Activated CD4-positive, alpha-beta T cell treated with anti-CD3 and anti-CD28 coated beads, Interleukin-2, amount 10 ng/mL, durations not matched to agents 24 days and 14 days (primary cell): ENCODE measurements at regions not wholly inside any gene's neighbourhood (a gene's known extent, or its start where the extent isn't known, plus 50 kb on each side); places are given as distances from the start of the nearest gene placed in this dataset.

ENCODE experiments used
- DNase-seq: peaks from one replicate; pipeline ENCODE4 v3.0.0; 2022
- H3K27ac Mint-ChIP-seq: one replicate; pipeline ENCODE4 v1.8.0; 2022; ENCODE audit warnings: mild to moderate bottlenecking, mixed read lengths
- H3K27me3 Mint-ChIP-seq: one replicate; pipeline ENCODE4 v1.8.0; 2022; ENCODE audit warnings: mixed read lengths
- H3K36me3 Mint-ChIP-seq: one replicate; pipeline ENCODE4 v1.8.0; 2022; ENCODE audit warnings: low read depth, mild to moderate bottlenecking, mixed read lengths
- H3K4me1 Mint-ChIP-seq: one replicate; pipeline ENCODE4 v1.8.0; 2021; ENCODE audit warnings: mixed read lengths
- H3K4me3 Mint-ChIP-seq: one replicate; pipeline ENCODE4 v1.8.0; 2022; ENCODE audit warnings: mild to moderate bottlenecking, moderate library complexity, mixed read lengths
- H3K9me3 Mint-ChIP-seq: one replicate; pipeline ENCODE4 v1.8.0; 2021; ENCODE audit warnings: mixed read lengths
- intact Hi-C: fragments of 100-400 bp; cut with micrococcal nuclease; formaldehyde crosslinking; loops from one replicate; pipeline ENCODE4 v1.15.1; 2023

GRCh38 chr13:65907666-65908525, 1322.2 kb downstream of the PCDH9 start:
- no peaks in the 10 kb centered on the region for H3K27me3 Mint-ChIP-seq
- H3K4me1 Mint-ChIP-seq: no peaks in the 10 kb centered on the region
- H3K9me3 Mint-ChIP-seq: peaks cover 10% of the 10 kb centered on the region
- intact Hi-C loops: no loop called here
- DNase-seq: no peak
- no peaks in the 10 kb centered on the region for H3K36me3 Mint-ChIP-seq
- no peak overlapping the region for H3K27ac Mint-ChIP-seq
- no peak overlapping the region for H3K4me3 Mint-ChIP-seq

DNA sequence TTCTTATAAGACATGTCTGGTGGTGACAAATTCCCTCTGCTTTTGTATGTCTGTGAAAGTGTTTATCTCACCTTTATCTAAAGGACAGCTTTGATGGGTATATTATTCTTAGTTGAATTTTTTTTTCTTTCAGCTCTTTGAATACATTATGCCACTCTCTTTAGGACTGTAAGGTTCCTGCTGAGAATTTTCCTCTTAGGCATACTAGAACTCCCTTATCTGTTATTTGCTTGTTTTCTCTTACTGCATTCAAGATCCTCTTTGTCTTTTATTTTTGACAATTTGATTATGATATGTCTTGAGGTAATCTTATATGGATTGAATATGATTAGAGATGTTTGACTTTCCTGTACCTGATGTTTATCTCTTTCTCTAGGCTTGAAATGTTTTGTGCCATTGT, 1328.4 kb downstream of the PCDH9 start:
- H3K4me1 Mint-ChIP-seq: no peaks in the 10 kb centered on the region
- H3K27me3 Mint-ChIP-seq: no peaks in the 10 kb centered on the region
- no peak overlapping the region for H3K27ac Mint-ChIP-seq
- no peaks in the 10 kb centered on the region for H3K36me3 Mint-ChIP-seq
- peaks cover 7% of the 10 kb centered on the region for H3K9me3 Mint-ChIP-seq
- intact Hi-C loops: no loop called here
- DNase-seq: no peak
- no peak overlapping the region for H3K4me3 Mint-ChIP-seq

GRCh38 chr13:65894049-65894448, 1336.1 kb downstream of the PCDH9 start:
- no peaks in the 10 kb centered on the region for H3K36me3 Mint-ChIP-seq
- H3K4me3 Mint-ChIP-seq: no peak overlapping the region
- no peak for DNase-seq
- intact Hi-C loops: no loop called here
- no peaks in the 10 kb centered on the region for H3K9me3 Mint-ChIP-seq
- H3K27me3 Mint-ChIP-seq: no peaks in the 10 kb centered on the region
- no peaks in the 10 kb centered on the region for H3K4me1 Mint-ChIP-seq
- no peak overlapping the region for H3K27ac Mint-ChIP-seq

DNA sequence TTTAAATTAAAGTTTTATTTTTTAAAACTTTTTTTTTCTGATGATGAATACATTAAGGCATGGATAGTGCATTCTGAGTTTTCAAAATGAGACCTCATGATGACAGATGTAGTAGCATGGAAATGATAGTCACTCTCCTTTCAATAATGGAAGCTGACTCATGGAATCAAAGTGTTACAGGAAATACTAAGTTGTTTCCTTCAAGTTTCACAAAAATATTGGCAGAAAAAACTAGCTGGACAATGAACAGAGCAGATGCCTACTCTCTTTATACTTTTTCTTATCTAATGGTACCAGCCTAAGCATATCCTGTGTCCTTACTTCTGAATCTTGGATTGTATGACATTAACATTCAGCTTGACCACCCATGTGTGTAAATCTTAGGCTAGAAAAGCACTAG, 1337.3 kb downstream of the PCDH9 start:
- DNase-seq: no peak
- Mint-ChIP-seq H3K4me1 (no peaks in the 10 kb centered on the region), H3K4me3 (no peak overlapping the region), H3K36me3 (no peaks in the 10 kb centered on the region), H3K27me3 (no peaks in the 10 kb centered on the region), H3K27ac (no peak overlapping the region), H3K9me3 (no peaks in the 10 kb centered on the region)
- intact Hi-C loops: no loop called here

DNA sequence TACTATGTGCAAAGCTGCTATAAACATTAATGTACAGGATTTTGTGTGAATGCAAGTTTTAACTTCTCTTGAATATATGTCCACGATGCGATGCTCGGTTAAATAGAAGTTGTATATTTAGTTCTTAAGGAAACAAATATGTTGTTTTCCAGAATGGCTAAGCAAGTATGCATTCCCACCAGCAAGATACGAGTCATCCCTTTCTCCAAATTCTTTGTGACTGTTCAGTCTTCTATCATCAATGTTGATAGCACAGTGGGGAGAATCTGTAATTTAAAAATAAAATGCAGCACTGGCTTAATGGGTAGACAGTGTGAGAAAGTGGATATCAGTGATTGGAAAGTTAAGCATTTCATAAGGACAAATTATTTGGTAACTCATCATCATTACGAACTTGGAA, 1340.8 kb downstream of the PCDH9 start:
- intact Hi-C loops: no loop called here
- Mint-ChIP-seq H3K4me1 (no peaks in the 10 kb centered on the region), H3K27ac (no peak overlapping the region), H3K36me3 (no peaks in the 10 kb centered on the region), H3K9me3 (no peaks in the 10 kb centered on the region), H3K27me3 (no peaks in the 10 kb centered on the region), H3K4me3 (no peak overlapping the region)
- no peak for DNase-seq

DNA sequence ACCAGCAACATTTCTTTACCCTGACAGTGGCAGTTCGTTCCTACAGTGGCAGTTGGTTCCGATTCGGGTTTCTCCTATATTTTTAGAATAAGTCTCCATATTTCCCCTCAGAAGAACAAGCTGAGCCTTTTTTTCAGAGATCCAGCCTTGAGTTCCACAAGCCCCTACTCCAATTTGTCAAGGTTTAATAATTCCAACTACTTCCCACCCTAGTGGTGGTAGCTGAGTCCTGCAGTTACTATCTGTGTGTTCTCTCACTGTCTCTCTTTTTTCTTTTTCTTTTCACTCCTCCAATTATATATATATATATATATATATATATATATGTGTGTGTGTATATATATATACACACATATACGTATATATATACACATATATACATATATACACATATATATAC, 1347.3 kb downstream of the PCDH9 start:
- intact Hi-C loops: no loop called here
- no peaks in the 10 kb centered on the region for H3K4me1 Mint-ChIP-seq
- no peaks in the 10 kb centered on the region for H3K27me3 Mint-ChIP-seq
- H3K9me3 Mint-ChIP-seq: no peaks in the 10 kb centered on the region
- no peak for DNase-seq
- H3K36me3 Mint-ChIP-seq: no peaks in the 10 kb centered on the region
- no peak overlapping the region for H3K27ac Mint-ChIP-seq
- H3K4me3 Mint-ChIP-seq: no peak overlapping the region

DNA sequence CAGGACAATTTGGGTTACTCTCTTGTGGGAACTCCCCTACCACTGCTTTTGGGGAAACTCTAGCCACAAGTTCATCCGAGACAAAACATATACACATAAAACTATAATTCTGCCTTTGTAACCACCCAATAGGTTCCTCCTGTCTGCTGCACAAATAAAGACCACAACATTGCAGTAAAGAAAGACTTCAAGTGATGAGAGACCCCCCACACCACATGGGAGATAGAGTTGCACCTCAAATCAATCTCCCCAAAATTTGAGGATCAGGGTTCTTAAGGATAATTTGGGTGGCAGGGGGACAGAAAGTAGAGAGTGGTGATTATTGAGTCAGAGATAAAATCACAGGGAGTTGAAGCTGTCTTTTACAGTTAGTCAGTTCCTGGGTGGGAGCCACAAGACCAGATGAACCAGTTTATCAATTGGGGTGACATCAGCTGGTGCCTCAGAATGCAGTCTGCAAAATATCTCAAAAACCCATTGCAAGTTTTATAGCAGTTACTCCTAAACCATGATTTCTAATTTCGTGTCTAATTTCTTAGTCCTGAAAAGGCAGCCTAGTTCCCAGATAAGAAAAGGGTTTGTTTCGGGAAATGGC, 1348.5 kb downstream of the PCDH9 start:
- Mint-ChIP-seq H3K27me3 (no peaks in the 10 kb centered on the region), H3K4me1 (no peaks in the 10 kb centered on the region), H3K27ac (no peak overlapping the region), H3K9me3 (no peaks in the 10 kb centered on the region), H3K4me3 (no peak overlapping the region), H3K36me3 (no peaks in the 10 kb centered on the region)
- intact Hi-C loops: no loop called here
- no peak for DNase-seq

- Mint-ChIP-seq H3K4me1 (no peaks in the 10 kb centered on the region), H3K4me3 (no peak overlapping the region), H3K27ac (no peak overlapping the region), H3K27me3 (no peaks in the 10 kb centered on the region), H3K9me3 (no peaks in the 10 kb centered on the region), H3K36me3 (no peaks in the 10 kb centered on the region)
- intact Hi-C loops: no loop called here
- no peak for DNase-seq
Measured at GRCh38 chr13:65875031-65875430, 1355.1 kb downstream of the PCDH9 start.

DNA sequence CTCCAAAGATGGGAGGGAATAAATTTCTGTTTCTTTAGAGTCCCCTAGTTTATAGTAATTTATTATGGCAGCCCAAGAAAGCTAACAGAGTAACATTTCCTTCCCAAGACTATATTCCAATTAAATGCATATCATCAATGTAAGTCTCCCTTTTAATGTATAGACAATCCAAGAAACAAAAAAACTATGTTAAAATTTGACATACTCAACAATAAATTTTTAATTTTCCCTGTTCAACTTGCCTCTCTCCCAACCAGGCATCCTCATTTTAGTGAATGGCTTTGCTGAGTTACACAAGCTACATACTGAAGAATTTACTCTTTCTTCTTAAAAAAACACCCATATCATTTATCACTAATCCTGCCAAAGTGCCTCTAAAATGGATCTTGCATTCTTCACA, 1357.7 kb downstream of the PCDH9 start:
- Mint-ChIP-seq H3K4me3 (no peak overlapping the region), H3K9me3 (no peaks in the 10 kb centered on the region), H3K36me3 (no peaks in the 10 kb centered on the region), H3K4me1 (no peaks in the 10 kb centered on the region), H3K27me3 (no peaks in the 10 kb centered on the region), H3K27ac (no peak overlapping the region)
- DNase-seq: no peak
- intact Hi-C loops: no loop called here

DNA sequence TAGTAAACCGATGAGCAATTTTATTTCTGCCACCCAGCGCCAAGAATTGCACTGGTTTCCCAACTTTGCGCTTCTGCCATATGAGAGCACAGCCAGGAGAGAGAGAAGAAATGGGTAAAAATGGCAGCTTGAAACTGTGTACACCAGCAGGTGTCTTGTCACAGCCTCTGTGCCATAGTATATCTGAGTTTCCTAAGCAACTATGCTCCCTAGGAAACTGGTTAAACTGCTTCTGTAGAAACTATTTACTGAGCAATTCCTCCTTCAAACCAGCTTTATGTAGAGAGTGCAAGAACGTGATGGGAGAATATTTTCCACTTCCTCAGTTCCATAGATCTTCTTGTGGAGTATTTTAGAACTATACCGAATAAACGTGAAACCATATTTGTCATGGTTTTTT, 1361.3 kb downstream of the PCDH9 start:
- H3K4me1 Mint-ChIP-seq: no peaks in the 10 kb centered on the region
- intact Hi-C loops: no loop called here
- no peaks in the 10 kb centered on the region for H3K9me3 Mint-ChIP-seq
- no peak overlapping the region for H3K4me3 Mint-ChIP-seq
- DNase-seq: no peak
- H3K27ac Mint-ChIP-seq: no peak overlapping the region
- no peaks in the 10 kb centered on the region for H3K36me3 Mint-ChIP-seq
- no peaks in the 10 kb centered on the region for H3K27me3 Mint-ChIP-seq

- no peaks in the 10 kb centered on the region for H3K27me3 Mint-ChIP-seq
- H3K36me3 Mint-ChIP-seq: no peaks in the 10 kb centered on the region
- DNase-seq: no peak
- intact Hi-C loops: no loop called here
- no peaks in the 10 kb centered on the region for H3K9me3 Mint-ChIP-seq
- H3K27ac Mint-ChIP-seq: no peak overlapping the region
- H3K4me3 Mint-ChIP-seq: no peak overlapping the region
- H3K4me1 Mint-ChIP-seq: no peaks in the 10 kb centered on the region
Measured at GRCh38 chr13:65868099-65868498, 1362.0 kb downstream of the PCDH9 start.

DNA sequence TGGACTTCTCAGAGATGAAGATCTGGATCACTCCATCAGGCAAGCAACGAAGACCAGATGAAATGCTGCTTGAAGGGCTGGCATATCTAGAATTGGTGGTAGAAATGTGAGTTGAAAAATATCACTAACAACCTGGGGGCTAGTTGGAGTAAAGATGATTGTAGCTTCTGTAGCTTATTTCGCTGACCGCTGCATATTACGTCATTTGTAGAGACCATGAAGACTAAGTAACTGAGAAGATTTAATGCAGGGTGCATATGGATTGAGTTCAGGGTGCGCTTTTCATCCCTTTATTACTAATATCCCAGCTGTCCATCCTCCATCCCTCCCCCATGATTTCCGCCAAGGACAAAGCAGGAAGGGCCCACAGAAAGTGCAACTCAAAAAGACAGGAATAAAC, 1364.0 kb downstream of the PCDH9 start:
- no peaks in the 10 kb centered on the region for H3K27me3 Mint-ChIP-seq
- intact Hi-C loops: no loop called here
- no peak overlapping the region for H3K27ac Mint-ChIP-seq
- no peaks in the 10 kb centered on the region for H3K9me3 Mint-ChIP-seq
- DNase-seq: no peak
- H3K36me3 Mint-ChIP-seq: no peaks in the 10 kb centered on the region
- no peak overlapping the region for H3K4me3 Mint-ChIP-seq
- no peaks in the 10 kb centered on the region for H3K4me1 Mint-ChIP-seq

DNA sequence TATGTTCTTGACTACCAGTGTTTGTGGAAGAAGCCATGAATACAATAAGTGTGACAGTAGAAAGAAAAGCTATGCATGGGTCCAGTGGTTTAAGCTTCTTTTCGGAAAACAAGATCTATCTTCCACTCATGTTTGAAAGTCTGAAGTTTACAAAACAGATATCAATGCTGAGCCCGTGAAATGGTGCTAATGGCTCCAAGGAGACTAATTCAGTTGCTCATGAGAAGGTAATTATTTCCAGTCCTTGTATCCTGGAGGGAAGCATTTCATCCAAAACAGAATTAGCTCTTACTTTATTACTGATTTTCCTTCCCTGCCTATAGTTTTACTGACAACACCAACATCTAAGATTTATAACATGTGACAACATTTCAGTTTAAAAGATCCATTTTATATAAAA, 1364.9 kb downstream of the PCDH9 start:
- DNase-seq: no peak
- Mint-ChIP-seq H3K27ac (no peak overlapping the region), H3K9me3 (no peaks in the 10 kb centered on the region), H3K36me3 (no peaks in the 10 kb centered on the region), H3K4me3 (no peak overlapping the region), H3K4me1 (no peaks in the 10 kb centered on the region), H3K27me3 (no peaks in the 10 kb centered on the region)
- intact Hi-C loops: no loop called here

DNA sequence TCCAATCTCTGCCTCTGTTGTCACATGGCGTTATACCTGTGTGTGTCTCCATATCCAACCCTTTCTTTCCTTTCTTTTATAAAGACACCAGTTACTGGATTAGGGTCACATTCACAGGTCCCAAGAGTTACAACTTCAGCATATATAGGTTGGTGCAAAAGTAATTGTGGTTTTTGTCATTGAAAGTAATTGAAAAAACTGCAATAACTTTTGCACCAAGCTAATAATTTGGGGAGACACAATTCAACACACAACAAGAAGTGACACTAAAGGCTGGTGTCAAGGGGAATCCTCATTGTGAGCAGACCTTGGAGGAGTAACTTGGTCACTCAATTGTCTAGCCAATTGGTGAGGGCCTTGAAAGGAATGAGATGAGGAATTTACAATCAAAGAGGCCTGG, 1366.1 kb downstream of the PCDH9 start:
- Mint-ChIP-seq H3K4me3 (no peak overlapping the region), H3K36me3 (no peaks in the 10 kb centered on the region), H3K4me1 (no peaks in the 10 kb centered on the region), H3K9me3 (no peaks in the 10 kb centered on the region), H3K27me3 (no peaks in the 10 kb centered on the region), H3K27ac (no peak overlapping the region)
- intact Hi-C loops: no loop called here
- no peak for DNase-seq

DNA sequence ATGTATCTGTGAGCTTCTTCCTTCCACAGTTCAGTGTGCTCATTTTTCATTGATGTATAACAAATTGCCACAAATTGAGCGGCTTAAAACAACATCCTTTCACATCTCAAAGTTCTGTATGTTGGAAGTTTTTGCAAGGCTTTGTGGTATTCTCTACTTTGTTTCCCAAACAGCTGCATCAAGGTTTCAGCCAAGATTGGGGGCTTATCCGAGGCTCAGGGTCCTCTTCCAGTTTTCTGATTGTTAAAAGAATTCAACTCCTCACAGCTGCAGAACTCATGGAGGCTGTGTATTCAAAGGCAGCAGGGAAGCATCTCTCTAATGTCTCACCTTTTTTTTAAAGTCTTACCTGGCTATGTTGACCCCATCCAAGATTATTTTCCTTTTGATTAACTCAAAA, 1369.8 kb downstream of the PCDH9 start:
- intact Hi-C loops: no loop called here

More for the DNA sequence above, 1369.8 kb downstream of the PCDH9 start:
- Mint-ChIP-seq H3K9me3 (no peaks in the 10 kb centered on the region), H3K4me1 (no peaks in the 10 kb centered on the region), H3K27ac (no peak overlapping the region), H3K27me3 (no peaks in the 10 kb centered on the region), H3K36me3 (no peaks in the 10 kb centered on the region), H3K4me3 (no peak overlapping the region)
- DNase-seq: no peak
